T-cell (primary cell): ENCODE measurements at regions not wholly inside any gene's neighbourhood (a gene's known extent, or its start where the extent isn't known, plus 50 kb on each side); places are given as distances from the start of the nearest gene placed in this dataset.

Experiments
- ATAC-seq, 4 experiments: fragments of 200-7000 bp in 3 of 4; fragments of 150-1000 bp in 1 of 4; cut with Tn5 transposase; replicated peaks in 1 of 4; 1 replicate in 3 of 4; 2 replicates in 1 of 4; pipeline ENCODE4 v1.10.0; 2021; ENCODE audit warnings: moderate library complexity in 3 of 4, mild to moderate bottlenecking in 2 of 4, moderate number of reproducible peaks in 1 of 4
- CTCF ChIA-PET, 2 donors: fragments of 300-600 bp; sonication (Branson Sonifier 250); formaldehyde crosslinking; loops; one replicate each; lab custom pipeline; 2022; ENCODE audit warnings: antibody characterized with exemption in 2 of 2; lab: Charles Lee
- POLR2A ChIA-PET, 2 donors: fragments of 300-600 bp; sonication (Branson Sonifier 250); formaldehyde crosslinking; loops; one replicate each; lab custom pipeline; 2022; ENCODE audit warnings: antibody characterized with exemption in 2 of 2; lab: Charles Lee
- DNase-seq, 35 experiments: peaks; one replicate each; pipeline versions ENCODE4 v3.0.0 to v3.0.0-alpha.2; 2013 to 2023
- H3K27ac ChIP-seq: one replicate; pipeline ENCODE4 v1.5.1; 2013; ENCODE audit warnings: low read length
- H3K27me3 ChIP-seq, 2 experiments: replicated peaks in 1 of 2; 1 replicate in 1 of 2; 2 replicates in 1 of 2; pipeline versions ENCODE4 v1.6.1 to v1.7.0; 2013; ENCODE audit warnings: low read length in 1 of 2, mixed read lengths in 1 of 2; ENCODE audit not compliant: control insufficient read depth in 2 of 2, insufficient read depth in 2 of 2; ENCODE audit errors: extremely low read depth in 1 of 2
- H3K36me3 ChIP-seq, 2 donors: 1 replicate in 1 of 2; 2 replicates in 1 of 2; pipeline versions ENCODE4 v1.6.1 to v1.7.0; 2013; ENCODE audit warnings: low read length in 1 of 2; ENCODE audit not compliant: control insufficient read depth in 2 of 2, insufficient read depth in 1 of 2; ENCODE audit errors: extremely low read depth in 1 of 2
- H3K4me1 ChIP-seq, 2 experiments: 1 replicate in 1 of 2; 2 replicates in 1 of 2; pipeline versions ENCODE4 v1.6.1 to v1.7.0; 2013; ENCODE audit warnings: low read length in 2 of 2, mixed read lengths in 1 of 2; ENCODE audit not compliant: insufficient read depth in 2 of 2, control insufficient read depth in 1 of 2; ENCODE audit errors: extremely low read depth in 1 of 2
- H3K4me3 ChIP-seq, 2 donors: 1 replicate in 1 of 2; 2 replicates in 1 of 2; pipeline versions ENCODE4 v1.5.1 to v1.7.0; 2013; ENCODE audit warnings: mild to moderate bottlenecking in 2 of 2, low read length in 1 of 2, moderate library complexity in 1 of 2; ENCODE audit not compliant: control insufficient read depth in 1 of 2; ENCODE audit errors: extremely low read depth in 1 of 2
- H3K9me3 ChIP-seq: 2 replicates; pipeline ENCODE4 v1.7.0; 2013
- H3K27ac Mint-ChIP-seq, 2 donors: one replicate each; pipeline ENCODE4 v1.8.0; 2020 to 2021; ENCODE audit warnings: mild to moderate bottlenecking in 2 of 2, mixed read lengths in 2 of 2
- H3K27me3 Mint-ChIP-seq, 2 donors: one replicate each; pipeline ENCODE4 v1.8.0; 2021 to 2022; ENCODE audit warnings: mixed read lengths in 2 of 2
- H3K36me3 Mint-ChIP-seq: one replicate; pipeline ENCODE4 v1.8.0; 2021; ENCODE audit warnings: mixed read lengths
- H3K4me1 Mint-ChIP-seq, 3 donors: one replicate each; pipeline ENCODE4 v1.8.0; 2020 to 2022; ENCODE audit warnings: mixed read lengths in 3 of 3, mild to moderate bottlenecking in 1 of 3
- H3K4me3 Mint-ChIP-seq, 3 donors: one replicate each; pipeline ENCODE4 v1.8.0; 2020 to 2022; ENCODE audit warnings: mild to moderate bottlenecking in 3 of 3, mixed read lengths in 3 of 3, moderate library complexity in 3 of 3
- H3K9me3 Mint-ChIP-seq, 3 donors: one replicate each; pipeline ENCODE4 v1.8.0; 2020 to 2022; ENCODE audit warnings: mixed read lengths in 3 of 3
- WGBS: methylation state at CpG from one replicate; pipeline ENCODE4 v1.1.5; 2013; ENCODE audit warnings: missing lambda C conversion rate; ENCODE audit not compliant: insufficient coverage; 5-methylcytosine and 5-hydroxymethylcytosine counted together

GRCh38 chr12:24172031-24172772 lies 222.7 kb upstream of the SOX5 start:
- Mint-ChIP-seq H3K9me3 (peaks cover 0 to 7% (median 4%) of the 10 kb centered on the region in 3 donors), H3K36me3 (no peaks in the 10 kb centered on the region), H3K27me3 (peaks cover 0 to 4% of the 10 kb centered on the region in 2 donors), H3K4me1 (no peaks in the 10 kb centered on the region), H3K27ac (no peak overlapping the region), H3K4me3 (no peak overlapping the region)
- ChIA-PET CTCF (no interaction called here), POLR2A (no interaction called here)
- Histone ChIP-seq H3K36me3 (no peaks in the 10 kb centered on the region), H3K27ac (no peak overlapping the region), H3K4me3 (no peak overlapping the region), H3K9me3 (no peaks in the 10 kb centered on the region), H3K4me1 (no peaks in the 10 kb centered on the region), H3K27me3 (no peaks in the 10 kb centered on the region)
- ATAC-seq (no peak), DNase-seq (no peak)
- 78% methylated on average over 9 of the region's 13 CpGs for WGBS

GRCh38 chr12:24155042-24155441 lies 205.6 kb upstream of the SOX5 start:
- no peaks in the 10 kb centered on the region for H3K4me1 Mint-ChIP-seq
- no peaks in the 10 kb centered on the region for H3K9me3 ChIP-seq
- no peaks in the 10 kb centered on the region for H3K4me1 ChIP-seq
- H3K36me3 Mint-ChIP-seq, result no peaks in the 10 kb centered on the region
- no peak overlapping the region for H3K4me3 ChIP-seq
- H3K27ac Mint-ChIP-seq, result no peak overlapping the region
- H3K9me3 Mint-ChIP-seq, result peaks cover 0 to 6% (median 0%) of the 10 kb centered on the region in 3 donors
- no peaks in the 10 kb centered on the region for H3K27me3 ChIP-seq
- CTCF ChIA-PET, result no interaction called here
- POLR2A ChIA-PET, result no interaction called here
- no peaks in the 10 kb centered on the region for H3K36me3 ChIP-seq
- H3K27me3 Mint-ChIP-seq, result no peaks in the 10 kb centered on the region
- ATAC-seq (no peak), DNase-seq (no peak)
- H3K27ac ChIP-seq, result no peak overlapping the region
- H3K4me3 Mint-ChIP-seq, result no peak overlapping the region
- no CpG with 5 or more reads among the region's 2 CpGs for WGBS

GRCh38 chr12:24153079-24153478 lies 203.6 kb upstream of the SOX5 start:
- no peaks in the 10 kb centered on the region for H3K4me1 ChIP-seq
- H3K4me1 Mint-ChIP-seq, result no peaks in the 10 kb centered on the region
- no peak overlapping the region for H3K27ac Mint-ChIP-seq
- H3K36me3 Mint-ChIP-seq, result no peaks in the 10 kb centered on the region
- H3K27me3 Mint-ChIP-seq, result no peaks in the 10 kb centered on the region
- H3K4me3 Mint-ChIP-seq, result no peak overlapping the region
- no peaks in the 10 kb centered on the region for H3K27me3 ChIP-seq
- no CpG with 5 or more reads among the region's 2 CpGs for WGBS
- no peaks in the 10 kb centered on the region for H3K36me3 ChIP-seq
- peaks cover 0 to 6% (median 0%) of the 10 kb centered on the region in 3 donors for H3K9me3 Mint-ChIP-seq
- ATAC-seq (no peak), DNase-seq (no peak)
- H3K4me3 ChIP-seq, result no peak overlapping the region
- ChIA-PET POLR2A (no interaction called here), CTCF (no interaction called here)
- H3K9me3 ChIP-seq, result no peaks in the 10 kb centered on the region
- no peak overlapping the region for H3K27ac ChIP-seq

- POLR2A ChIA-PET, result no interaction called here
- Mint-ChIP-seq H3K9me3 (peaks cover 0 to 6% (median 0%) of the 10 kb centered on the region in 3 donors), H3K27me3 (no peaks in the 10 kb centered on the region), H3K4me1 (no peaks in the 10 kb centered on the region), H3K27ac (no peak overlapping the region), H3K36me3 (no peaks in the 10 kb centered on the region), H3K4me3 (no peak overlapping the region)
- Histone ChIP-seq H3K9me3 (no peaks in the 10 kb centered on the region), H3K27me3 (no peaks in the 10 kb centered on the region), H3K27ac (no peak overlapping the region), H3K4me3 (no peak overlapping the region), H3K36me3 (no peaks in the 10 kb centered on the region), H3K4me1 (no peaks in the 10 kb centered on the region)
- CTCF ChIA-PET, result no interaction called here
- WGBS, result 100% methylated on average over 1 of the region's 3 CpGs
- no peak for ATAC-seq
- no peak for DNase-seq
These were observed 202.8 kb upstream of the SOX5 start for GRCh38 chr12:24152270-24152669.

- Mint-ChIP-seq H3K4me1 (no peaks in the 10 kb centered on the region), H3K27me3 (no peaks in the 10 kb centered on the region), H3K4me3 (no peak overlapping the region), H3K9me3 (peaks cover 0 to 16% (median 7%) of the 10 kb centered on the region in 3 donors), H3K27ac (no peak overlapping the region), H3K36me3 (no peaks in the 10 kb centered on the region)
- ATAC-seq (no peak), DNase-seq (no peak)
- Histone ChIP-seq H3K4me1 (no peaks in the 10 kb centered on the region), H3K4me3 (no peak overlapping the region), H3K27me3 (no peaks in the 10 kb centered on the region), H3K9me3 (no peaks in the 10 kb centered on the region), H3K27ac (no peak overlapping the region), H3K36me3 (no peaks in the 10 kb centered on the region)
- ChIA-PET CTCF (no interaction called here), POLR2A (interaction anchor here in 1 of 2 donors (0.6 kb wide), 1 partner anchor 672 kb away, joined by 4 read pairs; no protein-coding TSS in a partner anchor)
These were observed 194.5 kb upstream of the SOX5 start for GRCh38 chr12:24143928-24144327.

DNA sequence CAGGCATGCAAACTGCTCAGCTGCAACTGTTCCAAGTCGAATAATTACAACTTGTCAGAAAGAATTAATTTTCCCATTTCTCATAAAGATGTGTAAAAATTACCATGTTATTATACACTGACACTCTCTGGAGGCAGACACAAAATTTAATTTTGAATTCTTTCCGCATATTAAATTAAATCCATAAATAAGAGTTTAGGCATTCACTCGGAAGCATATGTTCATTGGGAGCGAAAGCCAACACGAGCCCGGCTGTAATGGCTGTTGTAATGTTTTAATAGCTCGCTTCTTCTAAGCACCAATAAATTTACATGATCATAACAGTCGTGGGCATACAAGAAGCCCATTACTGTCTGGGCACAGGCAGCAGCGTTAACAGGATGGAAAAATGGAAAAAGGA lies 189.6 kb upstream of the SOX5 start:
- no peaks in the 10 kb centered on the region for H3K36me3 ChIP-seq
- Mint-ChIP-seq H3K27ac (no peak overlapping the region), H3K4me3 (no peak overlapping the region), H3K9me3 (peaks cover 2 to 16% (median 7%) of the 10 kb centered on the region in 3 donors), H3K36me3 (no peaks in the 10 kb centered on the region), H3K27me3 (no peaks in the 10 kb centered on the region), H3K4me1 (no peaks in the 10 kb centered on the region)
- no peak overlapping the region for H3K27ac ChIP-seq
- H3K4me3 ChIP-seq, result no peak overlapping the region
- DNase-seq (no peak), ATAC-seq (no peak)
- 67% methylated on average over 1 of the region's 9 CpGs for WGBS
- no peaks in the 10 kb centered on the region for H3K27me3 ChIP-seq
- no peaks in the 10 kb centered on the region for H3K9me3 ChIP-seq
- no peaks in the 10 kb centered on the region for H3K4me1 ChIP-seq
- POLR2A ChIA-PET, result no interaction called here
- CTCF ChIA-PET, result no interaction called here
